Esophagus muscularis mucosa (tissue), 4 donors: ENCODE measurements at regions not wholly inside any gene's neighbourhood (a gene's known extent, or its start where the extent isn't known, plus 50 kb on each side); places are given as distances from the start of the nearest gene placed in this dataset.

Experiments
- CTCF ChIP-seq, 3 experiments: fragments of 200-600 bp in 2 of 3; fragments of 450-650 bp in 1 of 3; sonication (generic) in 2 of 3; IDR thresholded peaks; one replicate each; pipeline ENCODE4 v1.5.1; 2017 to 2019; ENCODE audit warnings: antibody characterized with exemption in 3 of 3, mild to moderate bottlenecking in 2 of 3, moderate library complexity in 1 of 3
- EP300 ChIP-seq: sonication (generic); formaldehyde crosslinking; IDR thresholded peaks from one replicate; pipeline ENCODE4 v1.6.1; 2017; ENCODE audit warnings: antibody characterized with exemption
- POLR2A ChIP-seq: fragments of 450-650 bp; IDR thresholded peaks from one replicate; pipeline ENCODE4 v1.6.1; 2017; ENCODE audit warnings: antibody characterized with exemption, moderate library complexity, mild to moderate bottlenecking, low read depth
- POLR2AphosphoS5 ChIP-seq, 2 donors: sonication (generic); formaldehyde crosslinking; IDR thresholded peaks; one replicate each; pipeline ENCODE4 v1.6.1; 2017; ENCODE audit warnings: antibody characterized with exemption in 2 of 2

GRCh38 chr7:93812061-93812460 lies 78.5 kb downstream of the TFPI2 start:
- TF ChIP-seq POLR2AphosphoS5 (IDR thresholded peaks at IDR 0.05): no peak
- no peak for TF ChIP-seq EP300
- TF ChIP-seq CTCF (IDR thresholded peaks at IDR 0.05): no peak
- no peak for TF ChIP-seq POLR2A
